Stimulated activated CD4-positive, alpha-beta T cell treated with anti-CD3 and anti-CD28 coated beads, Interleukin-1b, Interleukin-23, amount 100 ng/mL, for 1 hour (primary cell): ENCODE measurements at regions not wholly inside any gene's neighbourhood (a gene's known extent, or its start where the extent isn't known, plus 50 kb on each side); places are given as distances from the start of the nearest gene placed in this dataset.

Experiments
- DNase-seq, 2 donors: peaks; one replicate each; pipeline ENCODE4 v3.0.0-alpha.2; 2020; ENCODE audit warnings: low read depth in 2 of 2

DNA sequence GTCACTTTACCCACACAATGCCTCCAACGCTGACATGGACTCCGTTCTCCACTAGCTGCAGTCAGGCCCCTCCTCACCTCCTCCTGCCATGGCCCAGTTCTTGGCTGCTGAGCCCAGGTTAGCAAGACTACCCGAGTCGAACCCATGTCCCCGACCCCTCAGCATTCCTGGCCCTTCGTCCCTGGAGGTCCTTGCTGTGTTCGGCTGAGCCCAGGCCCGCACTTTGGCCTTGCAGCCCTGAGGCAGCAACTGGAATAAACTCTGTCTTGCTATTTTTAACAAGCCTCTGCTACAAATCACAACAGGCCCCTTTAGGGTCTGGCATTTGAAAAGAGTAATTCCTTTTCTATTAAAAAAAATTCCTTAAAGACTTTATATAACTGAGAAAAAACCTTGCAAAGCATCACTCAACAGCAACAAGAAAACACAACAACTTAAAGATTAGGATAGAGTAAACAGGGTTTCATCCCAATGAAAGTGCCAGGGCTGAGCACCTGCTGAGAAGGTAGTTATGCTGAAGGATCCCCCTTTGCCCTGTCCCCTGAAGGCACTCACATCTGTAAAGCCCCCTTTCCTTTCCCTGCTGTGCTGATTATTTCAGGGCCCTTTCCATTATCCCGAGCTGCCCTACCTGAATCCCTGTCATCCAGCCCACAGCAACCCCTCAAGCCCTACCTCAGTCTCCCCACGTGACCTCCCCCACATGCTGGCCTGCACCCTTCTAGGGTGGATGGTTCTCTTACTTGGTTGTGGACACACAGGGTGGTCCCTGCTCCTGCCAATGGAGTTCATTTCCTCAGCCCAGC lies 120.0 kb upstream of the SNTG2 start:
- DNase-seq = no peak

DNA sequence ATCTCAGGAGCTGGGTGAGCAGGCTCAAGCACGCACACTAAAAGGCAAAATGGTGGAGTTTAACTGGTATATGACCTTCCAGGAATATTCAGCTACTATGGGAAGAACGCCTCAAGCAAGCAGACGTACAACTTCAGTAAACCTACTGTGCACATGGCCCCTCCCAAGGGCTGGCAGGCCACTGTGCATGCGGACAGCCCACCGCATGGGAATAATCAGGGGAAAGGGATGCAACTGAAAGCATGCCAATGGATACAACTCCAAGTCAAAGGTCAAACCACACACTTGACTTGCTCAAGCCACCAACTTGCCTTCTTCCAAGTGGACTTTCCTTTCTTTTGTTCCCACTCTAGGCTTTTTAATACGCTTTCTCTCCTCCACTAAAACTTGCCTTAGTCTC lies 121.6 kb upstream of the SNTG2 start:
- DNase-seq = no peak

DNA sequence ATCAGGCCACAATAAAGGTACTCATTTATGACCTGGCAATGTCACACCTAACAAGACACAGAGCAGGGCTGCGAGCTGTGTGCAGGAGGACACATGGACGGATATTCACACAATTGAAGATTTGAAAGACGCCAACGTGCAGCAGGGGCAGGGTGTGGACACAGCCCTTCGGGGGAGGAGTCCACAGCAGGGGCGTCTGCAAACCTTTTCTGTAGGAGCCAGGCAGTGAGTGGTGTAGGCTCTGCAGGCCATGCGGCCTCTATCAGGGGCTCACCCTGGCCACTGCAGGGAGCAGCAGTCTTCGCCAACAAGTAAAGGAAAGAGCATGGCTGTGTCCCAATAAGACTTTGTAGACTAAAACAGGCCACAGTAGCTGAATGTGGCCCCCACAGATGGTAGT lies 125.7 kb upstream of the SNTG2 start:
- no peak for DNase-seq

GRCh38 chr2:824524-824923 lies 126.1 kb upstream of the SNTG2 start:
- DNase-seq = no peak

GRCh38 chr2:821546-821945 lies 129.1 kb upstream of the SNTG2 start:
- DNase-seq = no peak

DNA sequence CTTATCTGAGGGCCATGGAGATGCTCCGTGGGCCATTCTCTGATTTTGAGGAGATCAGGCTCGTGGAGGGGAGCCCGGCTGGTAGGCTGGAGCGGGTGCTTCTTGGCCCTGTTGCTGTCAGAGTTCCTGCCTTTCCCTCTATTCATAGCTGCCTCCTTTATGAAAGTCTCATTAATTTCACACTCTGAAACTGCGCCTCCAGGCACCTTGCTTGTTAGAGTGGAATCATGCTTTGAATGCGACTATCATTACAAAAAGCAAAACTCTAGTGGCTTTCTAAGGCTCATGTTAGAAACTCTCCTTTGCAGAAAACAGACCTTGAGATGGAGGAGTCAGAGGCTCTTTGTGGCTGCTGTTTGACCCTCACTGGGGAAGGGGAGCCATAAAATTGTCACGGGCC lies 131.0 kb upstream of the SNTG2 start:
- DNase-seq = no peak

- DNase-seq = no peak
Measured at GRCh38 chr2:819121-819520, 131.5 kb upstream of the SNTG2 start.

GRCh38 chr2:817336-818015 lies 133.2 kb upstream of the SNTG2 start:
- DNase-seq = no peak

DNA sequence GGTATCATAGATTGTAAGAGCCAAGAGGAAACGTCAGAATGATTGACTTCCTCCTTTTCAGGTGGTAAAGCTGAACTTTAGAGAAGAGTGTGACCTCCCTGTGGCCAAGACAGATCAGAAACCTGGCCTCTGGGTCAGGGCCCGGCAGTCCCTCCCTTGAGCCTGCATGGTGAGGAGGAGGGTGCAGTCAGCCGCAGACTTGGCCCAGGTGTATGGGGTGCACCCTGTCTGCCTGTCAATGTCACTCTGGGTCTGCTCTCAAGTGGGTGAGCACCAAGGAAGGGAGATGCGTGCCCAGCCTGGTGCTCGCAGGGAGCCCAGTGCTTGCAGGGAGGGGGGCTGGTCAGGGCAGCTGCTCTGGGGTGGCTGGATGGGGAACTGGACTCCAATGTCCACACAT lies 134.4 kb upstream of the SNTG2 start:
- DNase-seq = no peak

DNA sequence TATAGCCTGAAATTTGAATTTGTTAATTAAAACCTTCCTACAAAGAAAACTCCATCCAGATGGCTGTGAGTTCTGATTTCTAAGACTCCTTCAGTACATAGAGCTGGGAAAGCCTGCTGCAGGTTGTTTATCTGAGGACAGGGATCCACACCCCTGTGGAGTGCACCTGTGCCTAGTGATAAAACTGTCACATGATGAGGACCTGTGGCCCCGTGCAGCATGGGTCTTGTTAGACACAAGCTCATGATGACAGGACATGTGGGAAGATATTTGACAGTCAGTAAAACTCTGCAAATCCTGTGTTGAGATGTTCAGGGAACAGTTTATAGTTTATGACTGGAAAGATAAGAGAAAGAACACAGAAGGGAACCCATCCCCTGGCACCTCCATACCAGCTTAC lies 133.2 kb upstream of the TMEM18 start:
- DNase-seq = no peak

GRCh38 chr2:807300-807699 lies 130.1 kb upstream of the TMEM18 start:
- no peak for DNase-seq

DNA sequence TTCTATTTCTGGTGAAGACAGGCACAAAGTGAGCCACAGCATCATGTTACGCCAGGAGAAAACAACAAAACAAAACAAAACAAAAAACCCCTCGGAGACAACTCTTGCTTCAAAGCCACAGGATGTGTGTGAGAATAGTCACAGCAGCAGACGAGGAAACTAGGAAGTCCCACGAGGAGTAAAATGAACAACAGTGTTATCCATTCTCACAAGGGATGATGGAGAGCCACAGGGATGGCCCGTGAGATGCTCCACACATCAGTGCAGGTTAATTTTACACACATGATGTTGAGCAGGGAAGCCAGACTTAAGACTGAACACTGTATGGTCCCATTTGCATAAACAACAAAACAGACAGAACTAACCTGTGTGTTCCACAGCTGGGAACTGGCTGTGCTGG lies 128.5 kb upstream of the TMEM18 start:
- DNase-seq = no peak

- DNase-seq = no peak
Measured at GRCh38 chr2:797993-798392, 120.8 kb upstream of the TMEM18 start.

- no peak for DNase-seq
Measured at GRCh38 chr2:797556-797955, 120.3 kb upstream of the TMEM18 start.

DNA sequence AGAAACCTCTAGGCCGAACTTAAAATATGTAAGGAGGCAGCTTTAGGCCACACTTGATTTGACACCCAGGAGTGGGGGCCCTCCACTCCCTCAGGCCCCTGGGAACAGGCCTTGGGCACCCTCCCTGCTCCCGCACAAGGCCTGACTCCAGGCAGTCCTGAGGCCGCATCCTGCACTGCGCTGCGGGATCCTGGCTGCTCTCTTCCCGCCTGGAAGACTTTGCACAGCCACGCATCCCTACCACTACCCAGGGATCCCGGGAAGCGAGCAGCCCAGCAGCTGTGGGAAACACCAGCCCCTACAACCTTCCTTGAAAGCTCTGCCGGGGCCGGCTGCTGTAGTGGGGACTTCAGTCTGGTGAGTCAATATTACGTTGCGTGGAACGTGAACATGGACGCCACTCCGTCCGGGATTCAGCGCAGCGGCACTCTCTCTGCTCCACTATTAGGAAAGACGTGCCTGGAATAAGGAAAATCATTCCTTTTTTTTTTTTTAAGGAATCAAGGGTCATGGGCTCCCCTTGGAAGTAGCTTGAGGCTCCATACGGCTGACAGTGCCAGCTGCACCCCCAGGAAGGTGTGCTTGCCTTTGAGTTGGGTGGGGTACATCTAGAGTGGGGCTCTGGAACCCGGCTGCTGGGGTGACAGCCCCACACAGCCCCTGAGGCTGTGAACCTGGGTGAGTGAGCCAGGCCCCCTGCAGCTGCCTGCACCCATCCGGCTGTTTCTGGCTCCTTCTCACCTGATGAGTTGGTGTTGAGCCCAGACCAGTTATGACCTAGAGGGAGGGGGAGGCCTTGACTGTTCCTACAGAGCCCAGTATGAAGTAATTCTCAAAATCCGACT lies 119.2 kb upstream of the TMEM18 start:
- no peak for DNase-seq

DNA sequence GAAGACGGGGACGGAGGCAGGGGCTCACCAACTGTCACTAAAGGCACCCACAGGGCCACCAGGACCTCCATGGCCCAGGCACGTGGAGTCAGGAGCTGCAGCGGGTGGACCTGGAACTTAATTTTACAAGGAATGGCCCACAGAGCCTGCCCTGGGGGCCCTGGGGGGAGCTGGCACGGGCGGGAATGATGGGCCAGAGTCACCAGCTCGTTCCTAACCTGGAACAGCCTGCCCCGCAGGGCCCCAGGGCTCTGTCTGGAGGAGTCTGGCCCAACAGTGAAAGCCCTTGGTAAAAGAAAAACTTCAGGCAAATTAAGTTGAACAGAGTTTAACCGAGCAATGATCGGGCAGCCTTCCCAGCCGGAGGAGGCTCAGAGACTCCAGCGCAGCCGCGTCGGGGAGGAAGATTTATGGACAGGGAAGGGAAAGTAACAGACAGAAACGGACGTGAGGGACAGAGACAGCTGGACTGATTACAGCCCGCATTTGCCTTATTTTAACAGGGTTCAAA lies 118.4 kb upstream of the TMEM18 start:
- no peak for DNase-seq

- DNase-seq = no peak
Measured at GRCh38 chr2:794554-795241, 117.5 kb upstream of the TMEM18 start.

GRCh38 chr2:793236-793635 lies 116.0 kb upstream of the TMEM18 start:
- no peak for DNase-seq

- no peak for DNase-seq
Measured at GRCh38 chr2:792687-793086, 115.5 kb upstream of the TMEM18 start.

- no peak for DNase-seq
Measured at GRCh38 chr2:790634-791245, 113.5 kb upstream of the TMEM18 start.

DNA sequence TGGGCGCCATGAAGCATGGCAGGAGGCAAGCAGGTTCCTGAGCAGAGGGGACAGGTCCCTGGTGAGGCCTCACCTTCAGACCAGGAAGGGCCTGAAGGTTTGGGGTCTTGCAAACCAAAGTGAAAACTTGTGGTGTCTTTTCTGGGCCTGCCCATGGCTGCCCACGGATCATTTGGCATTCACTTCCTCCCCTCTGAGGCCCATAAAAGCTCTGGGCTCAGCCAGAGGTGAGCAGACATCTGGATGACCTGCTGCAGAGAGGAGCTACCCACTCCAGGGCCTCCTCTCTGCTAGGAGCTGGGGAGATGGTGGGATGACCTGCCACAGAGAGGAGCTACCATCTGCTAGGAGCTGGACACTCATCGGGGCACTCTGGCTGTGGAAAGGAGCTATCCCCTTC lies 112.9 kb upstream of the TMEM18 start:
- no peak for DNase-seq
